Chondrocyte (in vitro differentiated cells): ENCODE measurements at regions not wholly inside any gene's neighbourhood (a gene's known extent, or its start where the extent isn't known, plus 50 kb on each side); places are given as distances from the start of the nearest gene placed in this dataset.

ENCODE experiments used
- DNase-seq: peaks from one replicate; pipeline ENCODE4 v3.0.0; 2021; ENCODE audit warnings: mixed read lengths, low spot score
- H3K27ac Mint-ChIP-seq: one replicate; pipeline ENCODE4 v1.8.0; 2021; ENCODE audit warnings: mild to moderate bottlenecking, moderate library complexity, mixed read lengths; ENCODE audit not compliant: unreplicated experiment
- H3K27me3 Mint-ChIP-seq: 2 replicates; pipeline ENCODE4 v1.8.0; 2021; ENCODE audit warnings: low read depth, mixed read lengths
- H3K36me3 Mint-ChIP-seq: 2 replicates; pipeline ENCODE4 v1.8.0; 2021; ENCODE audit warnings: low read depth, mixed read lengths
- H3K4me1 Mint-ChIP-seq: 2 replicates; pipeline ENCODE4 v1.8.0; 2021; ENCODE audit warnings: low read depth, mild to moderate bottlenecking, mixed read lengths
- H3K4me3 Mint-ChIP-seq: one replicate; pipeline ENCODE4 v1.8.0; 2021; ENCODE audit warnings: mild to moderate bottlenecking, moderate library complexity, mixed read lengths; ENCODE audit not compliant: unreplicated experiment
- H3K9me3 Mint-ChIP-seq: 2 replicates; pipeline ENCODE4 v1.8.0; 2021; ENCODE audit warnings: low read depth, mixed read lengths
- CTCF ChIP-seq: fragments of 200-600 bp; sonication (generic); IDR thresholded peaks from 2 replicates; pipeline ENCODE4 v1.5.0; 2021; ENCODE audit warnings: antibody characterized with exemption, mild to moderate bottlenecking, moderate library complexity

- Mint-ChIP-seq H3K27me3 (no peaks in the 10 kb centered on the region), H3K36me3 (no peaks in the 10 kb centered on the region), H3K4me3 (no peak overlapping the region), H3K27ac (no peak overlapping the region), H3K9me3 (peaks cover 5% of the 10 kb centered on the region), H3K4me1 (no peaks in the 10 kb centered on the region)
- no peak for DNase-seq
- no peak for TF ChIP-seq CTCF
These were observed 788.6 kb downstream of the TDRD15 start for GRCh38 chr2:21912405-21912804.

- no peaks in the 10 kb centered on the region for H3K36me3 Mint-ChIP-seq
- no peaks in the 10 kb centered on the region for H3K4me1 Mint-ChIP-seq
- no peak for TF ChIP-seq CTCF
- H3K27me3 Mint-ChIP-seq = no peaks in the 10 kb centered on the region
- no peak for DNase-seq
- peaks cover 5% of the 10 kb centered on the region for H3K9me3 Mint-ChIP-seq
- H3K4me3 Mint-ChIP-seq = no peak overlapping the region
- H3K27ac Mint-ChIP-seq = no peak overlapping the region
These were observed 791.4 kb downstream of the TDRD15 start for GRCh38 chr2:21915201-21915600.

- H3K27ac Mint-ChIP-seq = no peak overlapping the region
- TF ChIP-seq CTCF = no peak
- H3K36me3 Mint-ChIP-seq = no peaks in the 10 kb centered on the region
- no peaks in the 10 kb centered on the region for H3K27me3 Mint-ChIP-seq
- DNase-seq = no peak
- peaks cover 2% of the 10 kb centered on the region for H3K9me3 Mint-ChIP-seq
- H3K4me1 Mint-ChIP-seq = no peaks in the 10 kb centered on the region
- no peak overlapping the region for H3K4me3 Mint-ChIP-seq
These were observed 793.3 kb downstream of the TDRD15 start for GRCh38 chr2:21916934-21917522.

- no peaks in the 10 kb centered on the region for H3K36me3 Mint-ChIP-seq
- TF ChIP-seq CTCF = no peak
- no peaks in the 10 kb centered on the region for H3K27me3 Mint-ChIP-seq
- H3K4me3 Mint-ChIP-seq = no peak overlapping the region
- no peaks in the 10 kb centered on the region for H3K4me1 Mint-ChIP-seq
- peaks cover 20% of the 10 kb centered on the region for H3K9me3 Mint-ChIP-seq
- H3K27ac Mint-ChIP-seq = no peak overlapping the region
- DNase-seq = no peak
These were observed 797.0 kb downstream of the TDRD15 start for GRCh38 chr2:21920721-21921120.

GRCh38 chr2:21924640-21925285 lies 801.0 kb downstream of the TDRD15 start:
- no peak overlapping the region for H3K4me3 Mint-ChIP-seq
- H3K4me1 Mint-ChIP-seq = no peaks in the 10 kb centered on the region
- H3K36me3 Mint-ChIP-seq = no peaks in the 10 kb centered on the region
- H3K9me3 Mint-ChIP-seq = peaks cover 26% of the 10 kb centered on the region
- no peak for TF ChIP-seq CTCF
- H3K27ac Mint-ChIP-seq = no peak overlapping the region
- DNase-seq = no peak
- H3K27me3 Mint-ChIP-seq = no peaks in the 10 kb centered on the region
